ENCODE measurements at regions not wholly inside any gene's neighbourhood (a gene's known extent, or its start where the extent isn't known, plus 50 kb on each side); places are given as distances from the start of the nearest gene placed in this dataset.

DNA sequence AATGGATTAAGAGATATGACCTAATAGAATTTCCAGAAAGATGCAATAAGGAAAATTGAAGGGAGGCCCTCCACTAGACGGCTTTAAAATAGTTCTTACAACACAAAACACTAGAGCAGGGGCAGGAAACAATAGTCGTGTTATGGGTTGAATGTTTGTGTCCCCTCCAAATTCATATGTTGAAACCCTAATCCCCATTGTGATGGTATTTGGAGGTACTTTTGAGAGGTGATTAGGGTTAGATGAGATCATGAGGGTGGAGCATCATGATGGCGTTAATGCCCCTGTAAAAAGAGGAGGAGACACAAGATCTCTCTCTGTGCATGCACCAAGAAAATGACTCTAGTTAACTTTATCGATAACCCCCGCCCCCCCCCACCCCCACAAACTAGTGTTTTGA lies 104.0 kb upstream of the HMGN3 start:
- H3K27ac ChIP-seq: no peak overlapping the region
- H3K4me1 ChIP-seq: no peaks in the 10 kb centered on the region
- no peak for TF ChIP-seq CTCF (IDR thresholded peaks at IDR 0.05)
- H3K4me2 ChIP-seq (ENCODE audit: low read length): no peak overlapping the region
- no peaks in the 10 kb centered on the region for H3K79me2 ChIP-seq
- H2AFZ ChIP-seq: no peak overlapping the region
- H3K36me3 ChIP-seq (ENCODE audit: control insufficient read depth, insufficient read depth, low read length): no peaks in the 10 kb centered on the region
- no peaks in the 10 kb centered on the region for H3K27me3 ChIP-seq (ENCODE audit: control insufficient read depth, insufficient read depth, low read length)
- H3K9me3 ChIP-seq (ENCODE audit: control insufficient read depth, low read length): no peaks in the 10 kb centered on the region
- no peak overlapping the region for H3K9ac ChIP-seq
- no peak overlapping the region for H3K4me3 ChIP-seq (ENCODE audit: low read depth, low read length)

DNA sequence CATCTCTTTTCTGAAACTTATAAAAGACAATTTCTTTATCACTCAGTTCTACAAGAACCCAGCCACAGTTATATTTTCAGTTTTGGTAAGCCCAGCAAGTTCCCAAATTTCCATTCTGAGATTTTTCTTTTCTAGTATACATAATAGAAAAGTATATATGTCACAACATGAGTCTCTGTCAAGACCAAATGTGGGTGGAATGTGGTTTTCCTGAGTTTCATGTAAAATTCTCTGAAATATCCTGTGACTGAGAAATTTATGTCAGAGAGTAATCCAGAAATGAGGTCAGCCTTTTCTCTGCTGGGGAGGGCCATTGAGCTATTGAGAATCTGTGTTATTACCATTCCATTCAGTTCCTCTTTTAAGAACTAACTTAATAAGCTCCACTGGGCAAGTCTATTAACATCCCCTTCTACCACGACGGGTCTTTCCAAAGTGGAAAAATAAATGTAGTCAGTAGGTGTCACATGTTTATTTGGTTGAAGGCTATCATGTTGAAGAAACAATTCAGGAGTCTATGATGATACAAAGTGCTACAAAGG lies 100.7 kb upstream of the HMGN3 start:
- no peak overlapping the region for H3K4me3 ChIP-seq (ENCODE audit: low read depth, low read length)
- H3K79me2 ChIP-seq: no peaks in the 10 kb centered on the region
- no peak overlapping the region for H2AFZ ChIP-seq
- no peaks in the 10 kb centered on the region for H3K27me3 ChIP-seq (ENCODE audit: control insufficient read depth, insufficient read depth, low read length)
- H3K4me1 ChIP-seq: no peaks in the 10 kb centered on the region
- no peaks in the 10 kb centered on the region for H3K36me3 ChIP-seq (ENCODE audit: control insufficient read depth, insufficient read depth, low read length)
- H3K9me3 ChIP-seq (ENCODE audit: control insufficient read depth, low read length): no peaks in the 10 kb centered on the region
- no peak overlapping the region for H3K9ac ChIP-seq
- H3K4me2 ChIP-seq (ENCODE audit: low read length): no peak overlapping the region
- TF ChIP-seq CTCF (IDR thresholded peaks at IDR 0.05): no peak
- H3K27ac ChIP-seq: no peak overlapping the region

DNA sequence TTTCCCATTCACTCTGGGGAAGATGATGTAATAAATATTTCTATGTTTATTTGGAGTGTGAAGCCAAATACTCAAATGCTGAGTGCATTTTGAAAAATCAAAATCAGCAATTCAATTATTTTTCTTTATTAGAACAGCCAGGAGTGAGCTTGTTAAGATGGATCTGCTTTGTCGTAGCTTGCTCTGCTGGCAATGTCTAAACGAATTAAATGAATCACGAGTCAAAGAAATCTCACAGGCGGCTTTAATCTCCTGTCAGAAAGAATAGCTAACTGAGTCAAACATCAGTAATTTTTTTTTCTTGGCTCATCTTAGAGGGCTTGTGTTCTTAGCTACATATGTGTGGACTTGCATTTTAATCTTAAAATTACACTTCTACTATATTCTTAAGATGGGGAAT lies 100.2 kb upstream of the HMGN3 start:
- no peaks in the 10 kb centered on the region for H3K36me3 ChIP-seq (ENCODE audit: control insufficient read depth, insufficient read depth, low read length)
- no peaks in the 10 kb centered on the region for H3K79me2 ChIP-seq
- H3K27ac ChIP-seq: no peak overlapping the region
- no peak overlapping the region for H2AFZ ChIP-seq
- no peaks in the 10 kb centered on the region for H3K4me1 ChIP-seq
- no peaks in the 10 kb centered on the region for H3K9me3 ChIP-seq (ENCODE audit: control insufficient read depth, low read length)
- H3K4me2 ChIP-seq (ENCODE audit: low read length): no peak overlapping the region
- TF ChIP-seq CTCF (IDR thresholded peaks at IDR 0.05): no peak
- no peak overlapping the region for H3K4me3 ChIP-seq (ENCODE audit: low read depth, low read length)
- H3K9ac ChIP-seq: no peak overlapping the region
- no peaks in the 10 kb centered on the region for H3K27me3 ChIP-seq (ENCODE audit: control insufficient read depth, insufficient read depth, low read length)

GRCh38 chr6:79330704-79331103 lies 96.2 kb upstream of the HMGN3 start:
- no peaks in the 10 kb centered on the region for H3K79me2 ChIP-seq
- TF ChIP-seq CTCF (IDR thresholded peaks at IDR 0.05): no peak
- no peaks in the 10 kb centered on the region for H3K4me1 ChIP-seq
- no peaks in the 10 kb centered on the region for H3K27me3 ChIP-seq (ENCODE audit: control insufficient read depth, insufficient read depth, low read length)
- no peak overlapping the region for H3K9ac ChIP-seq
- H3K4me3 ChIP-seq (ENCODE audit: low read depth, low read length): no peak overlapping the region
- no peak overlapping the region for H2AFZ ChIP-seq
- no peak overlapping the region for H3K4me2 ChIP-seq (ENCODE audit: low read length)
- no peaks in the 10 kb centered on the region for H3K9me3 ChIP-seq (ENCODE audit: control insufficient read depth, low read length)
- no peak overlapping the region for H3K27ac ChIP-seq
- no peaks in the 10 kb centered on the region for H3K36me3 ChIP-seq (ENCODE audit: control insufficient read depth, insufficient read depth, low read length)

DNA sequence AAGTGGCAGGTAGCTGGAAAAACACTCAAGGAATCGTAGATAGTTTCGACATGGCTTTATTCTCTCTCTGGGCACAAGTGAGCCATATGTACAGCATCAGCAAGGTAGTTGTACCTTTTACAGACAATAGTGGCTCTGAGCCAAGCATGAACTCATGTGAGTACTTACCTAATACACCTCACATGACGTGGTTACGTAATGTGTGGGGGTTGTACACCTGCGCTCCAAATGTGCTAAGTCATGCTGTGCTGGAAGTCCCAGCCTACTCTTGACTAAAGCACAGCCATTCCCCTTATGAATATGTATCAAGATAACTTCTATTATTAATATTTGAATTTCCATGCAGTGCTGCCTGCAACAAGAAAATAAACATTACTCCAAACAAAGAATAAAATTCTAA lies 78.8 kb upstream of the HMGN3 start:
- no peak for TF ChIP-seq CTCF (IDR thresholded peaks at IDR 0.05)
- H2AFZ ChIP-seq: no peak overlapping the region
- H3K27me3 ChIP-seq (ENCODE audit: control insufficient read depth, insufficient read depth, low read length): no peaks in the 10 kb centered on the region
- H3K4me3 ChIP-seq (ENCODE audit: low read depth, low read length): no peak overlapping the region
- no peaks in the 10 kb centered on the region for H3K36me3 ChIP-seq (ENCODE audit: control insufficient read depth, insufficient read depth, low read length)
- no peak overlapping the region for H3K9ac ChIP-seq
- H3K4me2 ChIP-seq (ENCODE audit: low read length): no peak overlapping the region
- H3K4me1 ChIP-seq: no peaks in the 10 kb centered on the region
- no peaks in the 10 kb centered on the region for H3K79me2 ChIP-seq
- H3K9me3 ChIP-seq (ENCODE audit: control insufficient read depth, low read length): no peaks in the 10 kb centered on the region
- no peak overlapping the region for H3K27ac ChIP-seq

Data from parathyroid adenoma (tissue), 2 donors.